ENCODE measurements at regions not wholly inside any gene's neighbourhood (a gene's known extent, or its start where the extent isn't known, plus 50 kb on each side); places are given as distances from the start of the nearest gene placed in this dataset.
A peak's percentile ranks its signal among the peaks of the same experiment; 100 is the strongest.

- Histone ChIP-seq H4K20me1 (replicated peaks; ENCODE audit: control insufficient read depth, insufficient read depth, low read length) (no peaks in the 10 kb centered on the region), H3K4me1 (replicated peaks in 1 of 2; ENCODE audit: control insufficient read depth in 2 of 2, insufficient read depth in 2 of 2, low read length in 2 of 2) (no peaks in the 10 kb centered on the region), H3K4me2 (ENCODE audit: insufficient read depth, low read length) (no peak overlapping the region), H3K9me1 (ENCODE audit: control insufficient read depth, insufficient read depth, low read length) (no peaks in the 10 kb centered on the region), H3K27ac (ENCODE audit: extremely low read depth, low read depth, low read length) (no peak overlapping the region), H2AFZ (ENCODE audit: low read depth, low read length) (no peak overlapping the region), H3K36me3 (ENCODE audit: control insufficient read depth, insufficient read depth, low read length) (no peaks in the 10 kb centered on the region), H3K79me2 (ENCODE audit: control insufficient read depth, insufficient read depth, low read length) (no peaks in the 10 kb centered on the region), H3K9me3 (replicated peaks; ENCODE audit: control insufficient read depth, insufficient read depth, low read depth, low read length) (no peaks in the 10 kb centered on the region), H3K4me3 (no peak overlapping the region), H3K27me3 (ENCODE audit: control insufficient read depth in 2 of 2, insufficient read depth in 2 of 2, low read length in 2 of 2) (no peaks in the 10 kb centered on the region), H3K9ac (ENCODE audit: insufficient read depth in 1 of 2, low read depth in 2 of 2, low read length in 2 of 2) (no peak overlapping the region)
- 3% methylated on average over 2 of the region's 2 CpGs for WGBS (ENCODE audit: insufficient coverage, low coverage, missing lambda C conversion rate)
- no peak for FAIRE-seq
- in situ Hi-C loops (cut with MboI) (no loop called here), intact Hi-C loops (cut with micrococcal nuclease) (no loop called here)
- ChIA-PET CTCF (ENCODE audit: low intra/inter-chr PET ratio) (no interaction called here), POLR2A (no interaction called here)
- TF ChIP-seq ZNF316 (IDR thresholded peaks at IDR 0.05) (0 out of 2 replicates have a peak, but pooled peaks have one; percentile 2), BRF2 (IDR thresholded peaks at IDR 0.05; ENCODE audit: borderline replicate concordance, insufficient read depth, insufficient read length) (no peak), NFIC (IDR thresholded peaks at IDR 0.05) (no peak), ARID3B (CRISPR knock-in tag; IDR thresholded peaks at IDR 0.05; ENCODE audit: borderline replicate concordance) (no peak)
- no TSS peak for BruUV-seq (replicated peaks)
- no peak for ATAC-seq
- DNase-seq (ENCODE audit: extremely low read depth in 1 of 4, low spot score in 3 of 4), result no peak
These were observed 979.9 kb upstream of the GBE1 start for GRCh38 chr3:82741346-82741745.
